DOHH2 (cell line): ENCODE measurements at regions not wholly inside any gene's neighbourhood (a gene's known extent, or its start where the extent isn't known, plus 50 kb on each side); places are given as distances from the start of the nearest gene placed in this dataset.

ENCODE experiments used
- H3F3A ChIP-seq: fragments of 200-600 bp; sonication (generic), shearing (Covaris generic); 2 replicates; pipeline ENCODE4 v1.6.0; 2016; ENCODE audit warnings: antibody characterized with exemption, mild to moderate bottlenecking; ENCODE audit not compliant: control insufficient read depth, insufficient read depth
- H3K27ac ChIP-seq: fragments of 200-600 bp; sonication (generic); 2 replicates; pipeline ENCODE4 v1.5.1; 2014; ENCODE audit warnings: low read depth, mild to moderate bottlenecking, low read length, moderate library complexity
- H3K27me3 ChIP-seq: fragments of 200-600 bp; sonication (generic); 2 replicates; pipeline ENCODE4 v1.6.1; 2014; ENCODE audit warnings: mild to moderate bottlenecking, low read length, mixed read lengths; ENCODE audit not compliant: control insufficient read depth
- H3K36me3 ChIP-seq: fragments of 200-600 bp; sonication (generic); 2 replicates; pipeline ENCODE4 v1.6.1; 2014; ENCODE audit warnings: mild to moderate bottlenecking, low read length, moderate library complexity, mixed read lengths; ENCODE audit not compliant: control insufficient read depth
- H3K4me1 ChIP-seq: fragments of 200-600 bp; sonication (generic); 2 replicates; pipeline ENCODE4 v1.6.1; 2014; ENCODE audit warnings: mild to moderate bottlenecking, low read length, mixed read lengths; ENCODE audit not compliant: control insufficient read depth
- H3K4me2 ChIP-seq: fragments of 200-600 bp; sonication (generic); 2 replicates; pipeline ENCODE4 v1.6.0; 2014; ENCODE audit warnings: mild to moderate bottlenecking, low read length, moderate library complexity
- H3K4me3 ChIP-seq: fragments of 200-600 bp; sonication (generic); 2 replicates; pipeline ENCODE4 v1.5.1; 2014; ENCODE audit warnings: mild to moderate bottlenecking, low read length, mixed read lengths
- H3K79me2 ChIP-seq: fragments of 200-600 bp; sonication (generic); 2 replicates; pipeline ENCODE4 v1.6.1; 2014; ENCODE audit warnings: mild to moderate bottlenecking, low read length, mixed read lengths; ENCODE audit not compliant: control insufficient read depth
- H3K9me2 ChIP-seq: fragments of 200-600 bp; sonication (generic); replicated peaks from 2 replicates; pipeline ENCODE4 v1.6.1; 2014; ENCODE audit warnings: mild to moderate bottlenecking, low read length, mixed read lengths; ENCODE audit not compliant: control insufficient read depth
- H3K9me3 ChIP-seq: fragments of 200-600 bp; sonication (generic); 2 replicates; pipeline ENCODE4 v1.6.1; 2014; ENCODE audit warnings: antibody characterized with exemption, low read length, mixed read lengths; ENCODE audit not compliant: control insufficient read depth, insufficient read depth
- H4K20me1 ChIP-seq: fragments of 200-600 bp; sonication (generic); 2 replicates; pipeline ENCODE4 v1.6.0; 2014; ENCODE audit warnings: low read depth, mild to moderate bottlenecking, antibody characterized with exemption, low read length, moderate library complexity; ENCODE audit not compliant: control insufficient read depth, insufficient read depth
- EZH2phosphoT487 ChIP-seq: fragments of 200-600 bp; sonication (generic); IDR thresholded peaks from 2 replicates; pipeline ENCODE4 v1.6.1; 2017; ENCODE audit warnings: borderline replicate concordance, mild to moderate bottlenecking, antibody characterized with exemption, low read length, moderate library complexity, mixed read lengths
- TF ChIP-seq, protein P1 (sequence below): fragments of 200-600 bp; sonication (generic); IDR thresholded peaks from one replicate; pipeline ENCODE4 v1.5.1; 2014; ENCODE audit warnings: antibody characterized with exemption, mild to moderate bottlenecking, low read depth, low read length; ENCODE audit not compliant: poor library complexity, severe bottlenecking

GRCh38 chr2:66080127-66080526, 354.8 kb upstream of the MEIS1 start:
- Histone ChIP-seq H3K36me3 (no peaks in the 10 kb centered on the region), H3F3A (no peaks in the 10 kb centered on the region), H3K9me3 (no peaks in the 10 kb centered on the region), H3K4me3 (no peak overlapping the region), H3K27ac (no peak overlapping the region), H3K79me2 (no peaks in the 10 kb centered on the region), H3K27me3 (no peaks in the 10 kb centered on the region), H3K4me2 (no peak overlapping the region), H4K20me1 (no peaks in the 10 kb centered on the region), H3K9me2 (no peaks in the 10 kb centered on the region), H3K4me1 (peaks cover 4% of the 10 kb centered on the region; the same call in 1 of the 2 replicates)
- TF ChIP-seq, protein P1, sequence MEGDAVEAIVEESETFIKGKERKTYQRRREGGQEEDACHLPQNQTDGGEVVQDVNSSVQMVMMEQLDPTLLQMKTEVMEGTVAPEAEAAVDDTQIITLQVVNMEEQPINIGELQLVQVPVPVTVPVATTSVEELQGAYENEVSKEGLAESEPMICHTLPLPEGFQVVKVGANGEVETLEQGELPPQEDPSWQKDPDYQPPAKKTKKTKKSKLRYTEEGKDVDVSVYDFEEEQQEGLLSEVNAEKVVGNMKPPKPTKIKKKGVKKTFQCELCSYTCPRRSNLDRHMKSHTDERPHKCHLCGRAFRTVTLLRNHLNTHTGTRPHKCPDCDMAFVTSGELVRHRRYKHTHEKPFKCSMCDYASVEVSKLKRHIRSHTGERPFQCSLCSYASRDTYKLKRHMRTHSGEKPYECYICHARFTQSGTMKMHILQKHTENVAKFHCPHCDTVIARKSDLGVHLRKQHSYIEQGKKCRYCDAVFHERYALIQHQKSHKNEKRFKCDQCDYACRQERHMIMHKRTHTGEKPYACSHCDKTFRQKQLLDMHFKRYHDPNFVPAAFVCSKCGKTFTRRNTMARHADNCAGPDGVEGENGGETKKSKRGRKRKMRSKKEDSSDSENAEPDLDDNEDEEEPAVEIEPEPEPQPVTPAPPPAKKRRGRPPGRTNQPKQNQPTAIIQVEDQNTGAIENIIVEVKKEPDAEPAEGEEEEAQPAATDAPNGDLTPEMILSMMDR, result no peak

DNA sequence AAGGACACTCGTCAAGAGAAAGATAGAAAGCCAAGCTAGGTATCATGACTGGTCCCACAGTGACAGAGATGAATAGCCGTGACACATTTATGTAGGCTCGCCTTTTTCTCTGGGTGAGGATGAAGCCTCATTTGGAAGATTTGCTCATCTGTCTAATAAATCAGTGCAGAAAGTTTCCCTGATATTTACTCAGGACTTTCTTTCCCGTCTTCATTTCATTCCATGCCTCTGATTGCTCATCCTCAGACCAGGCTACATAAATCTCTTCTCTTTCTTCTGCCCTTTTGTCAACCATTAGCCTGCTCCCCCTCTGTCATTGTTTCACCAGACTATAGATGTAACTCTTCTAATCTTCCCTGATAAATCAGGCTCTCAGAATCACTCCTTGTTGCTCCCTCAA, 361.8 kb upstream of the MEIS1 start:
- H3K4me2 ChIP-seq, result no peak overlapping the region
- no peaks in the 10 kb centered on the region for H3K36me3 ChIP-seq
- no peaks in the 10 kb centered on the region for H3K79me2 ChIP-seq
- H3K4me3 ChIP-seq, result no peak overlapping the region
- TF ChIP-seq EZH2phosphoT487, result no peak
- TF ChIP-seq, protein P1, result no peak
- no peaks in the 10 kb centered on the region for H3K4me1 ChIP-seq
- no peaks in the 10 kb centered on the region for H3F3A ChIP-seq
- no peaks in the 10 kb centered on the region for H3K9me3 ChIP-seq
- no peaks in the 10 kb centered on the region for H3K9me2 ChIP-seq
- H4K20me1 ChIP-seq, result no peaks in the 10 kb centered on the region
- no peak overlapping the region for H3K27ac ChIP-seq
- no peaks in the 10 kb centered on the region for H3K27me3 ChIP-seq

DNA sequence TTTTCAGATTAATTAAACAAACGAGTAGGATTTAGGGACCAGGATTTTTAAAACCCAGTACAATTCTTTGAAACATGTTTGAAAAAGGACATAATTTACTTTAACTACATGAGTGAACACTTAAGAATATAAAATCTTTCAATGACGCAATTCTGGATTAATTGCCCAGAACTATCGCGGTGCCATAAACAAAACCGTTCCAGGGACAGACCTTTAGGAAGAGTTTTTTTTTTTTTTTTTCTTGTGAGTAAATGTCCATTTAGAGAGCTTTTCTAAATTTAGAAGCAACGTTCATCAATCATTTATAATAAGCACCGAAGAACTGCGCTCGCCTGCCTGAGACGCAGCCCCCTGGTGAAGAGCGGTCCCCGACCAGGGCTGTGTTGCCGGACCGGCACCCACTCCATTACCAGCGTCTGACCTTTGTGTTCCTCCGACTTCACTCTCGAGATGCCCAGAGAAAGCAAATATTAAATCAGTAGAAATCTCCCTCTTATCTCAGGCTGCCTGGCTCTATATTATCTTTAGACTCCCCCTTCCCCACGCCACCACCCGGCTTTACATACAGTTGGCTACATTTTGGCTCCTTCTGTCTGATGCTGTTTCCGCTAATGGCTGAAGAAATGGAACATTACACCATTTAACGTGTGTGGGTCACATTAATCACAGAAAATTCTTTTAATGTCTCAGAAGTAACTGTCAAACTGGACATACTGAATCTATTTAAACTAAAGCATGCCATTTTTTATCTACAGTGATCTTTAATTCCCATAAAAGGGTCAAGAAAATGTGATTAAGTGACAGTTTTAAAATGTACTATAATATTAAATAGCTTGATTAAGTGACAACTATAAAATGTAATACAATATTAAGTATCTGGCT, 364.0 kb upstream of the MEIS1 start:
- no peak overlapping the region for H3K4me2 ChIP-seq
- H3K4me3 ChIP-seq, result no peak overlapping the region
- no peaks in the 10 kb centered on the region for H3K79me2 ChIP-seq
- H3K4me1 ChIP-seq, result no peaks in the 10 kb centered on the region
- no peak for TF ChIP-seq EZH2phosphoT487
- H3K9me2 ChIP-seq, result no peaks in the 10 kb centered on the region
- no peak overlapping the region for H3K27ac ChIP-seq
- no peaks in the 10 kb centered on the region for H3K9me3 ChIP-seq
- H3K36me3 ChIP-seq, result no peaks in the 10 kb centered on the region
- H3F3A ChIP-seq, result no peaks in the 10 kb centered on the region
- no peaks in the 10 kb centered on the region for H3K27me3 ChIP-seq
- no peaks in the 10 kb centered on the region for H4K20me1 ChIP-seq

DNA sequence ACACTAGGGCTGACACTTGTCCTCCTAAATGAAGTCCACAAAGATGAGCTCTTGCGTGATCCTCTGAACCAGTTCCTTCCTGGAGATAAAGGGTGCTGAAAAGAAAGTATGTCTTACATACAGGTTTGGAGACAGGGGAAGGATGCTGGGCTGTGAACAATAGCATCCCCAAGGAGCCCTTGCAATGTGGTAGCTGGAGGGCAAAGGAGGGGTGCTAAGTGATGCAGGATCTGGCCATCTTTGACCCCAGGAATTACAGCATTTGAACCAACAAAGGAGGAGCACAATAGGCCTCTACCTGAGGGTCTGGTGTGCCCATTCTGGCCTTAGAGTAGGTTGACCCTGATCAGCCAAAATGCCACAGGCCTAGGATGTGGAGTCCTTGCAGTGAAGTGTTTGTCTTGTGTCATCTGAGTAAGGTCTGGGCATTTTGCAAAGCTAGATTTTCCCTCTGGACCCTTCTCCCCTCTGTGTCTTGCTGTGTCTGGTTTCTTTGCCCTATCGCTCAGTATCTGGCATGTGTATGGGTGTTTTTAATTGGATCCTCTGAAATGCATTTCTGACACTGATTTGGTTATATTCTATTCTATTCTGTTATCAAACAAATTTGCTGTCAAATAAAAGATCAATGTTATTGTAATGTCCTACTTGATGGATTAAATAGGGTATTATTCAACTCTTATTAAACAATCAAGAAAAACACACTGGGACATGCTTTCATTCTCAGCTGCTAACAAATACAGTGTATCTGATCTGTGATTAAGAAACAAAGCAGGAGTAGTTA, 364.8 kb upstream of the MEIS1 start:
- Histone ChIP-seq H3K9me3 (no peaks in the 10 kb centered on the region), H3K27ac (no peak overlapping the region), H4K20me1 (no peaks in the 10 kb centered on the region), H3K79me2 (no peaks in the 10 kb centered on the region), H3K36me3 (no peaks in the 10 kb centered on the region), H3F3A (no peaks in the 10 kb centered on the region), H3K4me1 (no peaks in the 10 kb centered on the region), H3K27me3 (no peaks in the 10 kb centered on the region), H3K9me2 (no peaks in the 10 kb centered on the region), H3K4me2 (no peak overlapping the region), H3K4me3 (no peak overlapping the region)
- TF ChIP-seq, protein P1, result no peak
- no peak for TF ChIP-seq EZH2phosphoT487
